SKM-1 treated with dmso at 0.1 percent for 144 hours (cell line): ENCODE measurements at regions not wholly inside any gene's neighbourhood (a gene's known extent, or its start where the extent isn't known, plus 50 kb on each side); places are given as distances from the start of the nearest gene placed in this dataset.

Experiments used
- DNase-seq: peaks from one replicate; lab custom pipeline; 2025; ENCODE audit not compliant: unreplicated experiment; lab: John Stamatoyannopoulos, UW

- DNase-seq, result no peak
These were observed 87.9 kb downstream of the THBS2 start for GRCh38 chr6:169165561-169166300.

- no peak for DNase-seq
These were observed 88.7 kb downstream of the THBS2 start for GRCh38 chr6:169164986-169165385.

- DNase-seq, result no peak
These were observed 89.2 kb downstream of the THBS2 start for GRCh38 chr6:169164451-169164850.

GRCh38 chr6:169163411-169163901 is 90.2 kb downstream of the THBS2 start:
- DNase-seq, result no peak

GRCh38 chr6:169162752-169163407 is 90.8 kb downstream of the THBS2 start:
- no peak for DNase-seq

- no peak for DNase-seq
These were observed 91.4 kb downstream of the THBS2 start for GRCh38 chr6:169162249-169162648.

GRCh38 chr6:169161572-169162167 is 92.0 kb downstream of the THBS2 start:
- no peak for DNase-seq

GRCh38 chr6:169160855-169161560 is 92.6 kb downstream of the THBS2 start:
- DNase-seq, result no peak

- no peak for DNase-seq
These were observed 93.4 kb downstream of the THBS2 start for GRCh38 chr6:169160091-169160854.

GRCh38 chr6:169159331-169159730 is 94.3 kb downstream of the THBS2 start:
- DNase-seq, result no peak

GRCh38 chr6:169158691-169159090 is 95.0 kb downstream of the THBS2 start:
- no peak for DNase-seq

- no peak for DNase-seq
These were observed 95.5 kb downstream of the THBS2 start for GRCh38 chr6:169158174-169158573.

- DNase-seq, result no peak
These were observed 96.2 kb downstream of the THBS2 start for GRCh38 chr6:169157197-169158148.

- DNase-seq, result no peak
These were observed 96.9 kb downstream of the THBS2 start for GRCh38 chr6:169156793-169157147.

- DNase-seq, result no peak
These were observed 97.4 kb downstream of the THBS2 start for GRCh38 chr6:169156108-169156792.

- DNase-seq, result no peak
These were observed 98.2 kb downstream of the THBS2 start for GRCh38 chr6:169155481-169155880.

GRCh38 chr6:169153401-169153800 is 100.2 kb downstream of the THBS2 start:
- no peak for DNase-seq

GRCh38 chr6:169146521-169146920 is 107.1 kb downstream of the THBS2 start:
- DNase-seq, result no peak

- DNase-seq, result no peak
These were observed 107.6 kb downstream of the THBS2 start for GRCh38 chr6:169145991-169146501.
